ENCODE measurements at regions not wholly inside any gene's neighbourhood (a gene's known extent, or its start where the extent isn't known, plus 50 kb on each side); places are given as distances from the start of the nearest gene placed in this dataset.

GRCh38 chr5:143533978-143534760, 130.7 kb upstream of the NR3C1 start:
- no peak overlapping the region for H3K4me3 ChIP-seq (ENCODE audit: low read depth, low read length)
- TF ChIP-seq CTCF (IDR thresholded peaks at IDR 0.05; ENCODE audit: insufficient read depth, low read depth, low read length, missing control alignments): no peak
- no peak for DNase-seq (ENCODE audit: low read depth)

GRCh38 chr5:143533475-143533874, 130.0 kb upstream of the NR3C1 start:
- TF ChIP-seq CTCF (IDR thresholded peaks at IDR 0.05; ENCODE audit: insufficient read depth, low read depth, low read length, missing control alignments): no peak
- no peak for DNase-seq (ENCODE audit: low read depth)

GRCh38 chr5:143527808-143528207, 124.3 kb upstream of the NR3C1 start:
- no peak for TF ChIP-seq CTCF (IDR thresholded peaks at IDR 0.05; ENCODE audit: insufficient read depth, low read depth, low read length, missing control alignments)
- DNase-seq (ENCODE audit: low read depth): no peak
- H3K4me3 ChIP-seq (ENCODE audit: low read depth, low read length): no peak overlapping the region

More at GRCh38 chr5:143533475-143533874, 130.0 kb upstream of the NR3C1 start:
- H3K4me3 ChIP-seq (ENCODE audit: low read depth, low read length): no peak overlapping the region

GRCh38 chr5:143525176-143525575, 121.7 kb upstream of the NR3C1 start:
- no peak for TF ChIP-seq CTCF (IDR thresholded peaks at IDR 0.05; ENCODE audit: insufficient read depth, low read depth, low read length, missing control alignments)
- DNase-seq (ENCODE audit: low read depth): no peak
- H3K4me3 ChIP-seq (ENCODE audit: low read depth, low read length): no peak overlapping the region

- DNase-seq (ENCODE audit: low read depth): no peak
- no peak for TF ChIP-seq CTCF (IDR thresholded peaks at IDR 0.05; ENCODE audit: insufficient read depth, low read depth, low read length, missing control alignments)
- no peak overlapping the region for H3K4me3 ChIP-seq (ENCODE audit: low read depth, low read length)
These were observed 121.0 kb upstream of the NR3C1 start for GRCh38 chr5:143524338-143524945.

- no peak for TF ChIP-seq CTCF (IDR thresholded peaks at IDR 0.05; ENCODE audit: insufficient read depth, low read depth, low read length, missing control alignments)
- no peak for DNase-seq (ENCODE audit: low read depth)
- H3K4me3 ChIP-seq (ENCODE audit: low read depth, low read length): no peak overlapping the region
These were observed 118.4 kb upstream of the NR3C1 start for GRCh38 chr5:143521846-143522400.

All from GM12865 (cell line).